PC-9 (cell line): ENCODE measurements at regions not wholly inside any gene's neighbourhood (a gene's known extent, or its start where the extent isn't known, plus 50 kb on each side); places are given as distances from the start of the nearest gene placed in this dataset.

Source experiments
- BruUV-seq: library from RNA; stranded (reverse); fragments of 400-500 nt; replicated peaks from 2 replicates; lab custom pipeline; 2021; lab: Mats Ljungman, UMichigan
- CTCF ChIA-PET: fragments of 300-600 bp; sonication (Branson Sonifier 250); formaldehyde crosslinking; loops from one replicate; lab custom pipeline; 2022; ENCODE audit warnings: antibody characterized with exemption; lab: Charles Lee
- POLR2A ChIA-PET: fragments of 300-600 bp; sonication (Branson Sonifier 250); formaldehyde crosslinking; loops from one replicate; lab custom pipeline; 2022; ENCODE audit warnings: antibody characterized with exemption; ENCODE audit not compliant: unreplicated experiment; lab: Charles Lee
- DNase-seq, 2 experiments: peaks; one replicate each; pipeline versions ENCODE4 v3.0.0 to v3.0.0-alpha.2; 2015 to 2022; ENCODE audit warnings: mixed read lengths in 1 of 2
- H2AFZ ChIP-seq: fragments of 200-600 bp; sonication (generic); 2 replicates; pipeline ENCODE4 v1.8.1; 2017; ENCODE audit warnings: antibody characterized with exemption
- H3F3A ChIP-seq: fragments of 200-600 bp; sonication (generic); 2 replicates; pipeline ENCODE4 v1.8.1; 2017; ENCODE audit warnings: antibody characterized with exemption, mild to moderate bottlenecking, low read depth; ENCODE audit not compliant: insufficient read depth
- H3K27ac ChIP-seq: fragments of 200-600 bp; sonication (generic); 2 replicates; pipeline ENCODE4 v1.6.1; 2016; ENCODE audit warnings: mixed run types
- H3K27me3 ChIP-seq: fragments of 200-600 bp; sonication (generic); 2 replicates; pipeline ENCODE4 v1.6.1; 2016; ENCODE audit warnings: low read depth, mixed run types; ENCODE audit not compliant: insufficient read depth
- H3K36me3 ChIP-seq: fragments of 200-600 bp; sonication (generic); 2 replicates; pipeline ENCODE4 v1.6.1; 2016; ENCODE audit warnings: low read depth, mixed run types
- H3K4me1 ChIP-seq: fragments of 200-600 bp; sonication (generic); replicated peaks from 2 replicates; pipeline ENCODE4 v1.6.1; 2016; ENCODE audit warnings: mixed run types; ENCODE audit not compliant: insufficient read depth
- H3K4me2 ChIP-seq: fragments of 200-600 bp; sonication (generic); 2 replicates; pipeline ENCODE4 v1.6.1; 2017; ENCODE audit warnings: mixed run types
- H3K4me3 ChIP-seq: fragments of 200-600 bp; sonication (generic); 2 replicates; pipeline ENCODE4 v1.6.1; 2016; ENCODE audit warnings: mixed run types
- H3K79me2 ChIP-seq: fragments of 200-600 bp; sonication (generic); 2 replicates; pipeline ENCODE4 v1.6.1; 2017; ENCODE audit warnings: low read depth, mixed run types
- H3K9me2 ChIP-seq: fragments of 200-600 bp; sonication (generic); 2 replicates; pipeline ENCODE4 v1.8.1; 2017; ENCODE audit warnings: mild to moderate bottlenecking; ENCODE audit not compliant: insufficient read depth
- H3K9me3 ChIP-seq: fragments of 200-600 bp; sonication (generic); 2 replicates; pipeline ENCODE4 v1.8.1; 2016; ENCODE audit warnings: low read depth; ENCODE audit not compliant: insufficient read depth
- H4K20me1 ChIP-seq: fragments of 200-600 bp; sonication (generic); 2 replicates; pipeline ENCODE4 v1.8.1; 2017; ENCODE audit not compliant: insufficient read depth
- CTCF ChIP-seq: fragments of 200-600 bp; sonication (generic); conservative IDR thresholded peaks from 2 replicates; pipeline ENCODE4 v1.6.1; 2017; ENCODE audit warnings: mixed run types, antibody characterized with exemption, mild to moderate bottlenecking, moderate library complexity
- EZH2 ChIP-seq: fragments of 200-600 bp; sonication (generic); IDR thresholded peaks from 2 replicates; pipeline ENCODE4 v1.8.0; 2017; ENCODE audit warnings: antibody characterized with exemption, low read depth
- intact Hi-C: fragments of 100-400 bp; cut with micrococcal nuclease; formaldehyde crosslinking; loops from one replicate; pipeline ENCODE4 v1.10.0; 2022; ENCODE audit not compliant: unreplicated experiment

GRCh38 chr3:197356741-197357140 lies 58.3 kb upstream of the DLG1 start:
- POLR2A ChIA-PET, result interaction anchor here (0.5 kb wide), 1 partner anchor 321 kb away, joined by 5 read pairs; no protein-coding TSS in a partner anchor
- H3K4me1 ChIP-seq, result no peaks in the 10 kb centered on the region
- H3F3A ChIP-seq, result no peaks in the 10 kb centered on the region
- intact Hi-C loops, result no loop called here
- H3K9me2 ChIP-seq, result no peaks in the 10 kb centered on the region
- H4K20me1 ChIP-seq, result no peaks in the 10 kb centered on the region
- no peaks in the 10 kb centered on the region for H3K79me2 ChIP-seq
- no peaks in the 10 kb centered on the region for H3K36me3 ChIP-seq
- DNase-seq, result no peak
- no TSS peak for BruUV-seq
- H3K9me3 ChIP-seq, result peaks cover 32% of the 10 kb centered on the region
- CTCF ChIA-PET, result interaction anchor here (0.6 kb wide), 1 partner anchor 97 kb away, joined by 3 read pairs; no protein-coding TSS in a partner anchor
- TF ChIP-seq EZH2, result no peak
- no peak for TF ChIP-seq CTCF
- no peak overlapping the region for H3K4me2 ChIP-seq
- no peak overlapping the region for H2AFZ ChIP-seq
- H3K27me3 ChIP-seq, result no peaks in the 10 kb centered on the region
- H3K27ac ChIP-seq, result no peak overlapping the region
- H3K4me3 ChIP-seq, result no peak overlapping the region

GRCh38 chr3:197356275-197356674 lies 57.9 kb upstream of the DLG1 start:
- POLR2A ChIA-PET, result interaction anchor here (0.5 to 0.6 kb wide), 2 partner anchors 47 to 97 kb away, joined by 3 to 6 read pairs; no protein-coding TSS in a partner anchor
- intact Hi-C loops, result no loop called here

GRCh38 chr3:197355713-197356112 lies 57.3 kb upstream of the DLG1 start:
- H3K9me2 ChIP-seq, result no peaks in the 10 kb centered on the region
- no peaks in the 10 kb centered on the region for H3K36me3 ChIP-seq
- no peaks in the 10 kb centered on the region for H3K4me1 ChIP-seq
- no peak overlapping the region for H2AFZ ChIP-seq
- ChIA-PET POLR2A (interaction anchor here (0.5 to 0.6 kb wide), 2 partner anchors 46 to 98 kb away, joined by 3 to 6 read pairs; no protein-coding TSS in a partner anchor), CTCF (no interaction called here)
- DNase-seq, result no peak
- TF ChIP-seq EZH2 (no peak), CTCF (no peak)
- no peaks in the 10 kb centered on the region for H3F3A ChIP-seq
- no peaks in the 10 kb centered on the region for H3K79me2 ChIP-seq
- intact Hi-C loops, result no loop called here
- H3K27me3 ChIP-seq, result no peaks in the 10 kb centered on the region
- H3K4me2 ChIP-seq, result no peak overlapping the region
- no TSS peak for BruUV-seq
- H3K27ac ChIP-seq, result no peak overlapping the region
- no peak overlapping the region for H3K4me3 ChIP-seq
- H4K20me1 ChIP-seq, result no peaks in the 10 kb centered on the region
- peaks cover 21% of the 10 kb centered on the region for H3K9me3 ChIP-seq

More at GRCh38 chr3:197356275-197356674, 57.9 kb upstream of the DLG1 start:
- H4K20me1 ChIP-seq, result no peaks in the 10 kb centered on the region
- no peaks in the 10 kb centered on the region for H3F3A ChIP-seq
- no peaks in the 10 kb centered on the region for H3K36me3 ChIP-seq
- H3K4me3 ChIP-seq, result no peak overlapping the region
- BruUV-seq, result no TSS peak
- TF ChIP-seq EZH2, result no peak
- TF ChIP-seq CTCF, result no peak
- H3K4me1 ChIP-seq, result no peaks in the 10 kb centered on the region
- H2AFZ ChIP-seq, result no peak overlapping the region
- H3K9me3 ChIP-seq, result peaks cover 27% of the 10 kb centered on the region
- no peak overlapping the region for H3K27ac ChIP-seq
- H3K9me2 ChIP-seq, result no peaks in the 10 kb centered on the region
- H3K4me2 ChIP-seq, result no peak overlapping the region
- H3K79me2 ChIP-seq, result no peaks in the 10 kb centered on the region
- CTCF ChIA-PET, result interaction anchor here (0.6 kb wide), 1 partner anchor 97 kb away, joined by 3 read pairs; no protein-coding TSS in a partner anchor
- DNase-seq, result no peak
- no peaks in the 10 kb centered on the region for H3K27me3 ChIP-seq
